ENCODE measurements at regions not wholly inside any gene's neighbourhood (a gene's known extent, or its start where the extent isn't known, plus 50 kb on each side); places are given as distances from the start of the nearest gene placed in this dataset.

- TF ChIP-seq RNF219 (CRISPR knock-in tag; IDR thresholded peaks at IDR 0.05) (no peak), ZFP36 (IDR thresholded peaks at IDR 0.05; ENCODE audit: low read depth, low read length, partially characterized antibody) (no peak)
Measured at GRCh38 chr3:118559286-118559685, 475.4 kb downstream of the IGSF11 start (continued).

GRCh38 chr3:118564800-118565199 is 469.8 kb downstream of the IGSF11 start:
- no peak for ATAC-seq
- no peak for FAIRE-seq
- no peaks in the 10 kb centered on the region for H3K9me3 ChIP-seq (replicated peaks; ENCODE audit: control insufficient read depth, insufficient read depth, low read depth, low read length)
- H3K79me2 ChIP-seq (ENCODE audit: control insufficient read depth, insufficient read depth, low read length), result no peaks in the 10 kb centered on the region
- intact Hi-C loops (cut with micrococcal nuclease), result no loop called here
- no peak overlapping the region for H3K4me2 ChIP-seq (ENCODE audit: insufficient read depth, low read length)
- H3K9ac ChIP-seq (ENCODE audit: insufficient read depth in 1 of 2, low read depth in 2 of 2, low read length in 2 of 2), result no peak overlapping the region
- H3K9me1 ChIP-seq (ENCODE audit: control insufficient read depth, insufficient read depth, low read length), result no peaks in the 10 kb centered on the region
- H3K4me1 ChIP-seq (replicated peaks in 1 of 2; ENCODE audit: control insufficient read depth in 2 of 2, insufficient read depth in 2 of 2, low read length in 2 of 2), result no peaks in the 10 kb centered on the region
- no peak overlapping the region for H3K4me3 ChIP-seq
- no peak for DNase-seq (ENCODE audit: extremely low read depth in 1 of 4, low spot score in 3 of 4)
- no peaks in the 10 kb centered on the region for H3K36me3 ChIP-seq (ENCODE audit: control insufficient read depth, insufficient read depth, low read length)
- no peak for TF ChIP-seq BCL6 (CRISPR knock-in tag; IDR thresholded peaks at IDR 0.05)
- no peak for TF ChIP-seq ZNF586 (CRISPR knock-in tag; conservative IDR thresholded peaks at IDR 0.05)
- ChIA-PET CTCF (ENCODE audit: low intra/inter-chr PET ratio) (no interaction called here), POLR2A (no interaction called here)
- no TSS peak for BruUV-seq (replicated peaks)
- in situ Hi-C loops (cut with MboI), result no loop called here
- no peak overlapping the region for H3K27ac ChIP-seq (ENCODE audit: extremely low read depth, low read depth, low read length)
- H2AFZ ChIP-seq (ENCODE audit: low read depth, low read length), result no peak overlapping the region
- no peaks in the 10 kb centered on the region for H4K20me1 ChIP-seq (replicated peaks; ENCODE audit: control insufficient read depth, insufficient read depth, low read length)
- H3K27me3 ChIP-seq (ENCODE audit: control insufficient read depth in 2 of 2, insufficient read depth in 2 of 2, low read length in 2 of 2), result no peaks in the 10 kb centered on the region

All from K562 (cell line).